IMR-90 (cell line): ENCODE measurements at regions not wholly inside any gene's neighbourhood (a gene's known extent, or its start where the extent isn't known, plus 50 kb on each side); places are given as distances from the start of the nearest gene placed in this dataset.

Source experiments
- ATAC-seq: fragments of 200-7000 bp; cut with Tn5 transposase; 2 replicates; pipeline ENCODE4 v1.9.1; 2020; ENCODE audit warnings: low read depth, mild to moderate bottlenecking, moderate library complexity
- BruUV-seq: library from RNA; stranded (reverse); fragments of 400-500 nt; replicated peaks from 2 replicates; lab custom pipeline; 2021; lab: Mats Ljungman, UMichigan
- CTCF ChIA-PET: fragments of 300-600 bp; formaldehyde crosslinking; extraction: SDS; loops from one replicate; lab custom pipeline; 2021; ENCODE audit warnings: antibody characterized with exemption; lab: Yijun Ruan, JAX
- POLR2A ChIA-PET: fragments of 300-600 bp; sonication (Branson Sonifier 250); formaldehyde crosslinking; loops from one replicate; lab custom pipeline; 2022; ENCODE audit warnings: antibody characterized with exemption; ENCODE audit not compliant: unreplicated experiment; lab: Charles Lee
- DNase-seq: peaks from one replicate; pipeline ENCODE4 v3.0.0; 2013
- H2AFZ ChIP-seq: replicated peaks from 2 replicates; pipeline ENCODE3; 2013; ENCODE audit warnings: low read length, mild to moderate bottlenecking; ENCODE audit not compliant: poor library complexity
- H2AK5ac ChIP-seq: 2 replicates; pipeline ENCODE4 v1.6.1; 2013; ENCODE audit warnings: low read depth, low read length, inconsistent platforms
- H2AK9ac ChIP-seq: replicated peaks from 2 replicates; pipeline ENCODE3; 2013; ENCODE audit warnings: mild to moderate bottlenecking, low read depth, low read length, moderate library complexity; ENCODE audit not compliant: poor library complexity
- H2BK120ac ChIP-seq: 2 replicates; pipeline ENCODE4 v1.6.1; 2013; ENCODE audit warnings: low read depth, low read length, inconsistent platforms
- H2BK15ac ChIP-seq: 3 replicates; pipeline ENCODE4 v1.6.1; 2013; ENCODE audit warnings: low read depth, low read length, inconsistent platforms
- H2BK20ac ChIP-seq: 2 replicates; pipeline ENCODE4 v1.6.1; 2013; ENCODE audit warnings: low read depth, mild to moderate bottlenecking, inconsistent platforms, low read length, moderate library complexity
- H2BK5ac ChIP-seq: 2 replicates; pipeline ENCODE4 v1.6.1; 2013; ENCODE audit warnings: mild to moderate bottlenecking, low read depth, low read length, inconsistent platforms; ENCODE audit not compliant: poor library complexity, severe bottlenecking
- H3K14ac ChIP-seq: replicated peaks from 2 replicates; pipeline ENCODE4 v1.6.1; 2013; ENCODE audit warnings: low read depth, low read length, inconsistent platforms
- H3K18ac ChIP-seq: 2 replicates; pipeline ENCODE4 v1.6.1; 2013; ENCODE audit warnings: low read depth, low read length, control low read depth
- H3K23ac ChIP-seq: 2 replicates; pipeline ENCODE4 v1.6.1; 2013; ENCODE audit warnings: low read depth, low read length, inconsistent platforms
- H3K27ac ChIP-seq: 2 replicates; pipeline ENCODE4 v1.5.1; 2013; ENCODE audit warnings: mild to moderate bottlenecking, control low read depth, low read length; ENCODE audit not compliant: insufficient read depth
- H3K27me3 ChIP-seq: 2 replicates; pipeline ENCODE4 v1.6.1; 2013; ENCODE audit warnings: low read length; ENCODE audit not compliant: control insufficient read depth, insufficient read depth
- H3K36me3 ChIP-seq: 2 replicates; pipeline ENCODE4 v1.6.1; 2013; ENCODE audit warnings: low read length, mixed read lengths; ENCODE audit not compliant: control insufficient read depth, insufficient read depth
- H3K4ac ChIP-seq: 2 replicates; pipeline ENCODE4 v1.6.1; 2013; ENCODE audit warnings: low read depth, low read length, inconsistent platforms
- H3K4me1 ChIP-seq: 2 replicates; pipeline ENCODE4 v1.6.1; 2013; ENCODE audit warnings: low read length, mixed read lengths; ENCODE audit not compliant: control insufficient read depth, insufficient read depth
- H3K4me2 ChIP-seq: 2 replicates; pipeline ENCODE4 v1.6.1; 2013; ENCODE audit warnings: low read depth, mild to moderate bottlenecking, control low read depth, low read length, moderate library complexity
- H3K4me3 ChIP-seq: 2 replicates; pipeline ENCODE4 v1.5.1; 2013; ENCODE audit warnings: low read depth, mild to moderate bottlenecking, control low read depth, low read length, moderate library complexity; ENCODE audit not compliant: insufficient read depth
- H3K56ac ChIP-seq: 2 replicates; pipeline ENCODE4 v1.6.1; 2013; ENCODE audit warnings: low read length, inconsistent platforms; ENCODE audit not compliant: insufficient read depth; ENCODE audit errors: extremely low read depth
- H3K79me1 ChIP-seq, 2 experiments: 2 replicates each; pipeline ENCODE4 v1.6.1; 2013; ENCODE audit warnings: low read length in 2 of 2, inconsistent platforms in 1 of 2, low read depth in 1 of 2
- H3K9ac ChIP-seq: 2 replicates; pipeline ENCODE4 v1.6.1; 2013; ENCODE audit warnings: low read depth, low read length, control low read depth
- H3K9me1 ChIP-seq: 2 replicates; pipeline ENCODE4 v1.6.1; 2013; ENCODE audit warnings: low read length, inconsistent platforms; ENCODE audit not compliant: insufficient read depth
- H3K9me3 ChIP-seq: 2 replicates; pipeline ENCODE4 v1.6.1; 2013; ENCODE audit warnings: low read length; ENCODE audit not compliant: control insufficient read depth, insufficient read depth
- H4K20me1 ChIP-seq: 2 replicates; pipeline ENCODE4 v1.6.1; 2013; ENCODE audit warnings: low read length, inconsistent platforms; ENCODE audit not compliant: insufficient read depth
- H4K5ac ChIP-seq: 2 replicates; pipeline ENCODE4 v1.6.1; 2013; ENCODE audit warnings: mild to moderate bottlenecking, low read depth, low read length, control low read depth
- H4K8ac ChIP-seq, 2 experiments: 2 replicates each; pipeline ENCODE4 v1.6.1; 2013; ENCODE audit warnings: low read depth in 2 of 2, low read length in 2 of 2, control low read depth in 1 of 2, inconsistent platforms in 1 of 2
- H4K91ac ChIP-seq: 2 replicates; pipeline ENCODE4 v1.6.1; 2013; ENCODE audit warnings: low read depth, low read length, inconsistent platforms; ENCODE audit not compliant: insufficient read depth
- BHLHE40 ChIP-seq: fragments of 150-350 bp; IDR thresholded peaks from 2 replicates; pipeline ENCODE4 v1.6.1; 2016; ENCODE audit warnings: mild to moderate bottlenecking, low read depth, low read length
- CEBPB ChIP-seq: IDR thresholded peaks from 2 replicates; pipeline ENCODE4 v1.6.1; 2012; ENCODE audit warnings: low read depth, low read length, improper control_type of control experiment
- FOS ChIP-seq: fragments of 150-350 bp; IDR thresholded peaks from 2 replicates; pipeline ENCODE4 v1.6.1; 2016; ENCODE audit warnings: low read depth, low read length
- MAFK ChIP-seq: IDR thresholded peaks from 2 replicates; pipeline ENCODE4 v1.6.1; 2012; ENCODE audit warnings: low read depth, low read length, improper control_type of control experiment
- MAZ ChIP-seq: IDR thresholded peaks from 2 replicates; pipeline ENCODE4 v1.6.1; 2012; ENCODE audit warnings: low read depth, mild to moderate bottlenecking, low read length, improper control_type of control experiment, moderate library complexity, borderline replicate concordance
- NFE2L2 ChIP-seq: fragments of 150-350 bp; IDR thresholded peaks from 2 replicates; pipeline ENCODE4 v1.6.1; 2016; ENCODE audit warnings: low read depth, mild to moderate bottlenecking, low read length
- SMC3 ChIP-seq: fragments of 150-350 bp; IDR thresholded peaks from 2 replicates; pipeline ENCODE4 v1.6.1; 2016; ENCODE audit warnings: low read depth, mild to moderate bottlenecking, antibody characterized with exemption, low read length, moderate library complexity
- WGBS, 2 experiments: methylation state at CpG; one replicate each; pipeline versions ENCODE4 v1.1.5 to v1.1.7; 2013; ENCODE audit warnings: missing lambda C conversion rate in 2 of 2; ENCODE audit not compliant: insufficient read length in 1 of 2; ENCODE audit errors: extremely low coverage in 2 of 2; 5-methylcytosine and 5-hydroxymethylcytosine counted together
- dilution Hi-C: fragments of 300-500 bp; cut with HindIII; formaldehyde crosslinking; loops from one replicate; pipeline ENCODE4 v1.14.3; 2018; ENCODE audit warnings: low sequenced_read_pairs; ENCODE audit not compliant: unreplicated experiment
- in situ Hi-C: fragments of 300-500 bp; cut with MboI; formaldehyde crosslinking; loops from 3 replicates; pipeline ENCODE4 v1.14.3; 2019; ENCODE audit warnings: low sequenced_read_pairs, inconsistent platforms, mixed read lengths
- intact Hi-C: fragments of 100-400 bp; cut with micrococcal nuclease; formaldehyde crosslinking; loops from 2 replicates; pipeline ENCODE4 v1.10.0; 2022
- TF ChIP-seq, protein P1 (sequence below): conservative IDR thresholded peaks from 2 replicates; pipeline ENCODE4 v1.5.1; 2012; ENCODE audit warnings: mild to moderate bottlenecking, low read depth, low read length, improper control_type of control experiment
- TF ChIP-seq, protein P2 (sequence below): fragments of 150-350 bp; IDR thresholded peaks from 2 replicates; pipeline ENCODE4 v1.6.1; 2017; ENCODE audit warnings: mild to moderate bottlenecking, antibody characterized with exemption, low read length, low read depth

DNA sequence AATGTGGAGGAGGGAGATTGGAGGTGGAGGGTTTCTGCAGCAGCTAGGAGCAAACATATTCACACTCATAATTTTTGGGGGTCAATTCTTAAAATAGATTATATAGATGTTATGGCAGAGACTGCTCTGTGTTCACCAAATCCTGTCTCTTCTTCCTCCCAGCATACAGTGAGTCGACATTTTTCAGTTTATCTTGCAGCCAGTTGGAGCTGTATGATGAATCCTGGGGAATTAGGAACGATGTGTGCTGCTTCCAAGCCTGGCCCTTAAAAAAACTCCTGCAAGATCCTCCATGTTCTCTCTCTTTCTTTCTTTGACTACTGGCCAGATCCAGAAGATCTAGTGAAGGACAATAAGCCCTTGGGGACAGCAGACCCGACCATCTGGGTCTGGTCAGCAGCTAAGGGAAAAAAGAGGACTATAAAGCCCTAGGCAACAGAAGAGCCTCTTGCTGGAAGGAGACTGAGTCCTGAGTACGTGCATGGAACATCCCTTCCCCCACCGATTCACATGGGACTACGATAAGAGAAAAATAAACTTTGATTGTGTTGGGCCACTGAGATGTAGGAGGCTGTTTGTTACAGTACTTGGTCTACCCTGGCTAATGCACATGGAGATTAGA lies 55.8 kb upstream of the POMP start:
- TF ChIP-seq, protein P1, sequence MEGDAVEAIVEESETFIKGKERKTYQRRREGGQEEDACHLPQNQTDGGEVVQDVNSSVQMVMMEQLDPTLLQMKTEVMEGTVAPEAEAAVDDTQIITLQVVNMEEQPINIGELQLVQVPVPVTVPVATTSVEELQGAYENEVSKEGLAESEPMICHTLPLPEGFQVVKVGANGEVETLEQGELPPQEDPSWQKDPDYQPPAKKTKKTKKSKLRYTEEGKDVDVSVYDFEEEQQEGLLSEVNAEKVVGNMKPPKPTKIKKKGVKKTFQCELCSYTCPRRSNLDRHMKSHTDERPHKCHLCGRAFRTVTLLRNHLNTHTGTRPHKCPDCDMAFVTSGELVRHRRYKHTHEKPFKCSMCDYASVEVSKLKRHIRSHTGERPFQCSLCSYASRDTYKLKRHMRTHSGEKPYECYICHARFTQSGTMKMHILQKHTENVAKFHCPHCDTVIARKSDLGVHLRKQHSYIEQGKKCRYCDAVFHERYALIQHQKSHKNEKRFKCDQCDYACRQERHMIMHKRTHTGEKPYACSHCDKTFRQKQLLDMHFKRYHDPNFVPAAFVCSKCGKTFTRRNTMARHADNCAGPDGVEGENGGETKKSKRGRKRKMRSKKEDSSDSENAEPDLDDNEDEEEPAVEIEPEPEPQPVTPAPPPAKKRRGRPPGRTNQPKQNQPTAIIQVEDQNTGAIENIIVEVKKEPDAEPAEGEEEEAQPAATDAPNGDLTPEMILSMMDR: no peak
- no peak for TF ChIP-seq MAZ
- TF ChIP-seq MAFK: no peak
- TF ChIP-seq SMC3: no peak
- TF ChIP-seq, protein P2, sequence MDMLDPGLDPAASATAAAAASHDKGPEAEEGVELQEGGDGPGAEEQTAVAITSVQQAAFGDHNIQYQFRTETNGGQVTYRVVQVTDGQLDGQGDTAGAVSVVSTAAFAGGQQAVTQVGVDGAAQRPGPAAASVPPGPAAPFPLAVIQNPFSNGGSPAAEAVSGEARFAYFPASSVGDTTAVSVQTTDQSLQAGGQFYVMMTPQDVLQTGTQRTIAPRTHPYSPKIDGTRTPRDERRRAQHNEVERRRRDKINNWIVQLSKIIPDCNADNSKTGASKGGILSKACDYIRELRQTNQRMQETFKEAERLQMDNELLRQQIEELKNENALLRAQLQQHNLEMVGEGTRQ: no peak
- no peak for TF ChIP-seq FOS
- TF ChIP-seq NFE2L2: 0 out of 2 replicates have a peak, but pooled peaks have one; percentile 28
- TF ChIP-seq CEBPB: no peak
- no peak for TF ChIP-seq BHLHE40
- Histone ChIP-seq H2AFZ (peak overlapping the region; percentile 83), H4K5ac (peak overlapping the region; percentile 81; the same call in 1 of the 2 replicates), H2BK120ac (peak overlapping the region; percentile 74), H3K9me3 (peaks cover 6% of the 10 kb centered on the region; the same call in 1 of the 2 replicates), H3K4ac (peak overlapping the region; percentile 59), H3K56ac (no peak overlapping the region), H3K4me2 (0 out of 2 replicates have a peak overlapping the region, but pooled peaks have one; percentile 21), H3K18ac (peak overlapping the region; percentile 45), H3K14ac (peak overlapping the region; percentile 63), H4K20me1 (no peaks in the 10 kb centered on the region), H3K36me3 (no peaks in the 10 kb centered on the region), H3K9ac (no peak overlapping the region), H2BK15ac (peak overlapping the region; percentile 23; the same call in 2 of the 3 replicates), H2AK9ac (no peak overlapping the region), H2BK20ac (peak overlapping the region; percentile 66), H3K4me3 (no peak overlapping the region), H2BK5ac (peak overlapping the region; percentile 30), H3K9me1 (no peaks in the 10 kb centered on the region), H4K8ac (peak overlapping the region; percentile 8 to 51; a peak in 3 of 4 replicates), H3K27me3 (no peaks in the 10 kb centered on the region), H3K27ac (no peak overlapping the region), H3K4me1 (peaks cover 2% of the 10 kb centered on the region; the same call in 1 of the 2 replicates), H3K23ac (peak overlapping the region; percentile 33; the same call in 1 of the 2 replicates), H3K79me1 (no peaks in the 10 kb centered on the region), H2AK5ac (peak overlapping the region; percentile 3; the same call in 1 of the 2 replicates), H4K91ac (peak overlapping the region; percentile 61)
- BruUV-seq: no TSS peak
- DNase-seq (peak; percentile 41), ATAC-seq (peak; percentile 68)
- in situ Hi-C loops: no loop called here
- dilution Hi-C loops: no loop called here
- ChIA-PET POLR2A (no interaction called here), CTCF (no interaction called here)
- no CpG with 5 or more reads among the region's 6 CpGs for WGBS, 2 experiments
- intact Hi-C loops: no loop called here
